ENCODE measurements at regions not wholly inside any gene's neighbourhood (a gene's known extent, or its start where the extent isn't known, plus 50 kb on each side); places are given as distances from the start of the nearest gene placed in this dataset.

- Histone ChIP-seq H3K36me3 (ENCODE audit: control insufficient read depth, insufficient read depth, low read length) (no peaks in the 10 kb centered on the region), H3K9me3 (ENCODE audit: control insufficient read depth, insufficient read depth, low read length) (no peaks in the 10 kb centered on the region), H3K4me3 (ENCODE audit: low read depth, low read length) (no peak overlapping the region), H3K27ac (ENCODE audit: low read depth, low read length) (no peak overlapping the region), H3K27me3 (ENCODE audit: control insufficient read depth, insufficient read depth, low read length) (no peaks in the 10 kb centered on the region), H3K4me1 (ENCODE audit: control insufficient read depth, insufficient read depth, low read length) (no peaks in the 10 kb centered on the region)
- DNase-seq (ENCODE audit: low read depth in 4 of 6, low spot score in 6 of 6) = no peak
- no CpG with 5 or more reads among the region's 2 CpGs for WGBS (ENCODE audit: insufficient coverage)
Observed at GRCh38 chr2:217008794-217009193, 148.9 kb upstream of the TNP1 start.

GRCh38 chr2:217006217-217006616 is 146.4 kb upstream of the TNP1 start:
- Histone ChIP-seq H3K4me3 (ENCODE audit: low read depth, low read length) (no peak overlapping the region), H3K27me3 (ENCODE audit: control insufficient read depth, insufficient read depth, low read length) (no peaks in the 10 kb centered on the region), H3K36me3 (ENCODE audit: control insufficient read depth, insufficient read depth, low read length) (no peaks in the 10 kb centered on the region), H3K27ac (ENCODE audit: low read depth, low read length) (no peak overlapping the region), H3K9me3 (ENCODE audit: control insufficient read depth, insufficient read depth, low read length) (no peaks in the 10 kb centered on the region), H3K4me1 (ENCODE audit: control insufficient read depth, insufficient read depth, low read length) (no peaks in the 10 kb centered on the region)
- DNase-seq (ENCODE audit: low read depth in 4 of 6, low spot score in 6 of 6) = no peak
- 95% methylated on average over 2 of the region's 3 CpGs for whole genome bisulfite sequencing (ENCODE audit: insufficient coverage)

- DNase-seq (ENCODE audit: low read depth in 4 of 6, low spot score in 6 of 6) = no peak
- H3K4me1 ChIP-seq (ENCODE audit: control insufficient read depth, insufficient read depth, low read length) = no peaks in the 10 kb centered on the region
- WGBS (ENCODE audit: insufficient coverage) = no CpG with 5 or more reads among the region's 3 CpGs
- H3K27ac ChIP-seq (ENCODE audit: low read depth, low read length) = no peak overlapping the region
- H3K36me3 ChIP-seq (ENCODE audit: control insufficient read depth, insufficient read depth, low read length) = no peaks in the 10 kb centered on the region
- H3K27me3 ChIP-seq (ENCODE audit: control insufficient read depth, insufficient read depth, low read length) = no peaks in the 10 kb centered on the region
- no peaks in the 10 kb centered on the region for H3K9me3 ChIP-seq (ENCODE audit: control insufficient read depth, insufficient read depth, low read length)
- no peak overlapping the region for H3K4me3 ChIP-seq (ENCODE audit: low read depth, low read length)
Observed at GRCh38 chr2:217004656-217005055, 144.8 kb upstream of the TNP1 start.

- Histone ChIP-seq H3K4me1 (ENCODE audit: control insufficient read depth, insufficient read depth, low read length) (no peaks in the 10 kb centered on the region), H3K4me3 (ENCODE audit: low read depth, low read length) (no peak overlapping the region), H3K27me3 (ENCODE audit: control insufficient read depth, insufficient read depth, low read length) (no peaks in the 10 kb centered on the region), H3K36me3 (ENCODE audit: control insufficient read depth, insufficient read depth, low read length) (no peaks in the 10 kb centered on the region), H3K27ac (ENCODE audit: low read depth, low read length) (no peak overlapping the region), H3K9me3 (ENCODE audit: control insufficient read depth, insufficient read depth, low read length) (no peaks in the 10 kb centered on the region)
- WGBS (ENCODE audit: insufficient coverage) = 79% methylated on average over 2 of the region's 2 CpGs
- DNase-seq (ENCODE audit: low read depth in 4 of 6, low spot score in 6 of 6) = peak in 1 of 6 donors; percentile 5
Observed at GRCh38 chr2:217001740-217002139, 141.9 kb upstream of the TNP1 start.

DNA sequence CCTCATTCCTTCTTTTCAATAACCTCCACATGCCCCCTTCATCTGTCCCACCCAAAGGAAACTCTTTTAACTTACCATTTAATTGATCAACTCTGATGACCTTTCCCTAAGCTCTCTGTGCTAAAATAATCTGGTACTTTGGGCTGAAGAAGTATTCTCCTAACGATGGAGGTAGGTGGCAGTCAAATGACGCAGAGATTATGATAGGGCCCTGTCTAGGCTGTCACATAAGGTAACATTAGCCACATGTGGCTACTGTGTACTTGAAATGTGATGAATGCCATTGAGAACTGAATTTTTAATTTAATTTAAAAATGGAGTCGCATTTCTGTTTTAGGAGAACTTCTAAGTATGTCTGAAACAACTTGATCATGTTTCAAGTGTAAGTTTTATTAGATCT is 140.5 kb upstream of the TNP1 start:
- Histone ChIP-seq H3K4me3 (ENCODE audit: low read depth, low read length) (no peak overlapping the region), H3K27me3 (ENCODE audit: control insufficient read depth, insufficient read depth, low read length) (no peaks in the 10 kb centered on the region), H3K27ac (ENCODE audit: low read depth, low read length) (no peak overlapping the region), H3K9me3 (ENCODE audit: control insufficient read depth, insufficient read depth, low read length) (no peaks in the 10 kb centered on the region), H3K4me1 (ENCODE audit: control insufficient read depth, insufficient read depth, low read length) (no peaks in the 10 kb centered on the region), H3K36me3 (ENCODE audit: control insufficient read depth, insufficient read depth, low read length) (no peaks in the 10 kb centered on the region)
- no CpG with 5 or more reads among the region's 3 CpGs for WGBS (ENCODE audit: insufficient coverage)
- no peak for DNase-seq (ENCODE audit: low read depth in 4 of 6, low spot score in 6 of 6)

- H3K27ac ChIP-seq (ENCODE audit: low read depth, low read length) = no peak overlapping the region
- H3K36me3 ChIP-seq (ENCODE audit: control insufficient read depth, insufficient read depth, low read length) = no peaks in the 10 kb centered on the region
- H3K9me3 ChIP-seq (ENCODE audit: control insufficient read depth, insufficient read depth, low read length) = no peaks in the 10 kb centered on the region
- no peaks in the 10 kb centered on the region for H3K27me3 ChIP-seq (ENCODE audit: control insufficient read depth, insufficient read depth, low read length)
- H3K4me1 ChIP-seq (ENCODE audit: control insufficient read depth, insufficient read depth, low read length) = peaks cover 5% of the 10 kb centered on the region
- 95% methylated on average over 4 of the region's 8 CpGs for WGBS (ENCODE audit: insufficient coverage)
- no peak for DNase-seq (ENCODE audit: low read depth in 4 of 6, low spot score in 6 of 6)
- H3K4me3 ChIP-seq (ENCODE audit: low read depth, low read length) = no peak overlapping the region
Observed at GRCh38 chr2:216996279-216996845, 136.5 kb upstream of the TNP1 start.

DNA sequence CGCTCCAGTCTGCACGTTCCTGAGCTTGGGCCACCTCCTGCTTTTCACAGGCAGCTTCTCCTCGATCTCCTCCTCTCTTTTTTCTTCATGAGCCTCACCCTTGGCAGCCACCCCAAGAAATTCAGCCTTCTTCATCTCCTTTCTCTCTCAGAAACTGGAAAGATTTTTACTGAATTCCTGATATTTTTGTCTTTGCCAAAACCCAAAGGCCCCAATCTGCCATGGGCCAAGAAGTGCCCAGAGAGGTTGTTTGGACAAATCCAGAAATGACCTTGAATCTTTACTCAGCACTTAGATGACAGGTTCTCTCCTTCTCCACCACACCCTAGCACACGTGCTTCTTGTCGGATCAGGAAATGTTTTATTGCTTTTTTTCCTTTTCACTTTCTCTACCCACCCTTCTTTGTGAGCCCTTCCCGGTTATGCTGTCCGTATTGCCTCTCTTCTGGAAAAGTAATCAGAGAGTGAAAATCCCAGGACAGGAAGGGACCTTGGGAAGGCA is 134.5 kb upstream of the TNP1 start:
- no peaks in the 10 kb centered on the region for H3K36me3 ChIP-seq (ENCODE audit: control insufficient read depth, insufficient read depth, low read length)
- H3K9me3 ChIP-seq (ENCODE audit: control insufficient read depth, insufficient read depth, low read length) = no peaks in the 10 kb centered on the region
- no peaks in the 10 kb centered on the region for H3K27me3 ChIP-seq (ENCODE audit: control insufficient read depth, insufficient read depth, low read length)
- no peak overlapping the region for H3K4me3 ChIP-seq (ENCODE audit: low read depth, low read length)
- 95% methylated on average over 2 of the region's 7 CpGs for WGBS (ENCODE audit: insufficient coverage)
- peaks cover 5% of the 10 kb centered on the region for H3K4me1 ChIP-seq (ENCODE audit: control insufficient read depth, insufficient read depth, low read length)
- no peak overlapping the region for H3K27ac ChIP-seq (ENCODE audit: low read depth, low read length)
- DNase-seq (ENCODE audit: low read depth in 4 of 6, low spot score in 6 of 6) = no peak

DNA sequence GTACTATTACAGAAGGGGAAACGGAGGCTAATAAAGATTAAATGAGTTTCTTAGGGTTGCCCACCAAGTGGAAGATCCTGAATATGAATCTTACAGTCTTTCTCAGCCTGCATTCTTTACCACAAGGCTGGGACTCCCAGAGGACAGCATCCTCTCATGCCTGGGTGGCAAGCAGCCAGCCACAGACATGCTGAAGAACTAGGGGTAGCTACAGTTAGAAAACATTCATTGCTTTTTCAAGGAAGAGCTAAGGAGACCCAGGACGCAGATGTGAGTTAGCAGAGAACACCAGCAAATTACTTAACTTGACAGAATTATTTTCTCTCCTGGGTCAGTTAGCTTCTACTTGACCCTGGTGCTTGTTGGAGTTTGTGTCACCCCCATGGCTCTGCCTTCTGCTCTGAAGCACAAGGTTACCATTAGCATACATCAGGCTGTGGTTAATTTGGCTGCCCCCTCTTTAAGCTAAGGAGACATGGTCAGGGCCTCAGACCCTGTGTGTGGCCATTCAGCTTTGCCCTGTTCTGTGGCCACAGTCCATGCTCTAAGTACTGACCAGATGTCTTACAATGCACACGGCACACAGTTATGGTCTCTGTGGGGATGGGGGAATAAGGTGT is 132.3 kb upstream of the TNP1 start:
- no peaks in the 10 kb centered on the region for H3K27me3 ChIP-seq (ENCODE audit: control insufficient read depth, insufficient read depth, low read length)
- 71% methylated on average over 2 of the region's 3 CpGs for WGBS (ENCODE audit: insufficient coverage)
- peak in 2 of 6 donors; percentile 48 to 53 for DNase-seq (ENCODE audit: low read depth in 4 of 6, low spot score in 6 of 6)

DNA sequence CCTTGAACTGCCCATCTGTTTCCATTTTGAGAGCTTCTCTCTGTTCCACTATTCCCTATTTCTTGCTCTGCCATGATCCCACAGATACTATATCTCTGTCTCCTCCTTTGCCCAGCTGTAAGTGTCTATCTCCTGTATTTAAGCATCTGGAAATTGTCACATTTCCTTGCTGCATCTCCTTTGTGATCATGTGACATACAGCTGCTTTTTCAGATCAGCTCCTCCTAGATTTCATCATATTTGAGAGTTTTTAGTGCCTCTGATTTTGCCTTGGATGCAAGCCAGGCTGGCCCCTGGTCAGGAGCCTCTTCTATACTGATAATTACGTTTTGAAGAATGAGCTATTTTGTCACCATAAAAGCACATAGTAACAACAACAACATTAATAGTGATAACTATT is 131.7 kb upstream of the TNP1 start:
- Histone ChIP-seq H3K4me1 (ENCODE audit: control insufficient read depth, insufficient read depth, low read length) (peaks cover 5% of the 10 kb centered on the region), H3K4me3 (ENCODE audit: low read depth, low read length) (no peak overlapping the region), H3K27ac (ENCODE audit: low read depth, low read length) (no peak overlapping the region), H3K36me3 (ENCODE audit: control insufficient read depth, insufficient read depth, low read length) (no peaks in the 10 kb centered on the region), H3K9me3 (ENCODE audit: control insufficient read depth, insufficient read depth, low read length) (no peaks in the 10 kb centered on the region), H3K27me3 (ENCODE audit: control insufficient read depth, insufficient read depth, low read length) (no peaks in the 10 kb centered on the region)
- no CpG with 5 or more reads among the region's 1 CpG for WGBS (ENCODE audit: insufficient coverage)
- peak in 1 of 6 donors; percentile 39 for DNase-seq (ENCODE audit: low read depth in 4 of 6, low spot score in 6 of 6)

More for the DNA sequence above, 132.3 kb upstream of the TNP1 start:
- Histone ChIP-seq H3K4me3 (ENCODE audit: low read depth, low read length) (no peak overlapping the region), H3K4me1 (ENCODE audit: control insufficient read depth, insufficient read depth, low read length) (peaks cover 5% of the 10 kb centered on the region), H3K9me3 (ENCODE audit: control insufficient read depth, insufficient read depth, low read length) (no peaks in the 10 kb centered on the region), H3K36me3 (ENCODE audit: control insufficient read depth, insufficient read depth, low read length) (no peaks in the 10 kb centered on the region), H3K27ac (ENCODE audit: low read depth, low read length) (no peak overlapping the region)

Data from spinal cord (tissue), 9 donors.